ENCODE measurements at regions not wholly inside any gene's neighbourhood (a gene's known extent, or its start where the extent isn't known, plus 50 kb on each side); places are given as distances from the start of the nearest gene placed in this dataset.

DNA sequence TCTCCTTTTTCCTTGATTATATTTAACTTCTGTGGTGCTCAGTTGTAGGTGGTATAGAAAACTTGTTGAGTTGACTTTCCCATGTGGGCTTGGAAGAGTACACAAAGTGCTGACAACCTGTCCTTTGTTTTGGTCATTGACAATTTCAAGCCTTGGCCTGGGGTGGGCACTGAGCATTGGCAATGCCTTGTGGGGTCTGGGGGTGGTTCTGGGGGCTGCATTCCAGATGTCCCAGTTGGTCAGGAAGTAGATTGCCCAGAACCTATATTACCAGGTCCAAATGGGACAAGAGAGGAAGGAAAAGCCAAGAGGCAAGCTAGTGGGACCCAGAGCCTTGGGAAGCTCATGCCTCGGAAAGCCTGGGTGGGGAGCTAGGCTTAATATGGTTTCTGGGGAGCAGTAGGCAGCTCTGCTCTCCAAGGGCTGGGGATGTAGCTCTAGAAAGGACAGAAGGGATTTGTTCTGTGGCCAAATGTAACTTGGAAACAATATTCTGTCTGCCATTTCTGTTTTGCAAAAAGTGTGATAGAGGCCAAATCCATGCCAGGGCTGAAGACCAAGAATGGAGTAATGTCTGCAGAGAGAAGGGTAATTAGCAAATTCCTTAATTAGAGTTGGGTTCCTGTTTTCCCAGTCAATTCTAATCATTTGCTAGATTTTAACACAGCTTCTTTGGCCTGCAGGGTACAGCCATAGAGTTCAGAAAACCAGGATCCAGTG is 87.4 kb downstream of the SLC4A3 start:
- DNase-seq (ENCODE audit: low spot score), result no peak
- Mint-ChIP-seq H3K4me3 (no peak overlapping the region), H3K36me3 (ENCODE audit: low read depth) (no peaks in the 10 kb centered on the region), H3K27ac (no peak overlapping the region), H3K27me3 (ENCODE audit: low read depth) (no peaks in the 10 kb centered on the region), H3K4me1 (ENCODE audit: low read depth) (no peaks in the 10 kb centered on the region), H3K9me3 (peaks cover 3% of the 10 kb centered on the region)

DNA sequence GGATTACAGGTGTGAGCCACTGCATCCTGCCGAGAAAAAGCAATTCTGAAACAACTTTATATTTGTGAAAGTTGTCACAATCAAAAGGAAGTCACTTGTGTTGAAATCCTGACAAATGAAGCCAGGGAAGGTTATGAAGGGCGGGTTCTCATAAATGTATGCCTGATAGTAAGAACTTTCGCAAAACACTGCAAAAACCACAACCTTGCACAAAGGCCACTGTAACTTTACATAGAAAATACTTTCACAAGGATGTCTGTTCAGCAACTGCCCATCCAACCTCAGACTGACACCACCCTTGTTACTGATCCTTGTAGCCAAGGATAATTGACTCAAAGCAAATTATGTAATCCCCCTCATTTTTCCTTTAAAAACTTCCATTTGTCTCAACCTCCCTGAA is 90.6 kb downstream of the SLC4A3 start:
- Mint-ChIP-seq H3K27ac (no peak overlapping the region), H3K9me3 (peaks cover 3% of the 10 kb centered on the region), H3K27me3 (ENCODE audit: low read depth) (peaks cover 2% of the 10 kb centered on the region), H3K4me3 (no peak overlapping the region), H3K36me3 (ENCODE audit: low read depth) (no peaks in the 10 kb centered on the region), H3K4me1 (ENCODE audit: low read depth) (no peaks in the 10 kb centered on the region)
- no peak for DNase-seq (ENCODE audit: low spot score)

DNA sequence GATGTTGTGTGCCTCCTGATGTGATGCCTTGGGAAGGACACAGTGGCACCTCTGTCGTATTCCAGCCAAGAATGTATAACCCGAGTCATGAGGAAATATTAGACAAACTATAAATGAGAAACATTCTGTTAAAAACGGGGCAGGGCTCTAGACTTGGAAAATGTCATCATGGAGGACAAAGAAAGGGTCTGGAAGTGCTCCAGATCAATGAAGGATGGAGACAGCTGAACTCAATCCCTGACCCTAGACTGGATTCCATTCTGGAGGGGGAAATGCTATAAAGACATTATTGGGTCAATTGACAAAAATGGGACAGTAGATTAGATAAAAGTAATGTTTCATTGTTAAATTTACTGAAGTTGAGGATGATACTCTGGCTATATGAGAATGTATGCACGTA is 92.1 kb downstream of the SLC4A3 start:
- no peak for DNase-seq (ENCODE audit: low spot score)
- Mint-ChIP-seq H3K4me3 (no peak overlapping the region), H3K27ac (no peak overlapping the region), H3K4me1 (ENCODE audit: low read depth) (no peaks in the 10 kb centered on the region), H3K27me3 (ENCODE audit: low read depth) (peaks cover 2% of the 10 kb centered on the region), H3K36me3 (ENCODE audit: low read depth) (no peaks in the 10 kb centered on the region), H3K9me3 (no peaks in the 10 kb centered on the region)

- no peaks in the 10 kb centered on the region for H3K9me3 Mint-ChIP-seq
- H3K36me3 Mint-ChIP-seq (ENCODE audit: low read depth), result no peaks in the 10 kb centered on the region
- peaks cover 7% of the 10 kb centered on the region for H3K27me3 Mint-ChIP-seq (ENCODE audit: low read depth)
- no peak overlapping the region for H3K4me3 Mint-ChIP-seq
- no peak overlapping the region for H3K27ac Mint-ChIP-seq
- no peaks in the 10 kb centered on the region for H3K4me1 Mint-ChIP-seq (ENCODE audit: low read depth)
- DNase-seq (ENCODE audit: low spot score), result no peak
Observed at GRCh38 chr2:219720956-219721355, 93.5 kb downstream of the SLC4A3 start.

DNA sequence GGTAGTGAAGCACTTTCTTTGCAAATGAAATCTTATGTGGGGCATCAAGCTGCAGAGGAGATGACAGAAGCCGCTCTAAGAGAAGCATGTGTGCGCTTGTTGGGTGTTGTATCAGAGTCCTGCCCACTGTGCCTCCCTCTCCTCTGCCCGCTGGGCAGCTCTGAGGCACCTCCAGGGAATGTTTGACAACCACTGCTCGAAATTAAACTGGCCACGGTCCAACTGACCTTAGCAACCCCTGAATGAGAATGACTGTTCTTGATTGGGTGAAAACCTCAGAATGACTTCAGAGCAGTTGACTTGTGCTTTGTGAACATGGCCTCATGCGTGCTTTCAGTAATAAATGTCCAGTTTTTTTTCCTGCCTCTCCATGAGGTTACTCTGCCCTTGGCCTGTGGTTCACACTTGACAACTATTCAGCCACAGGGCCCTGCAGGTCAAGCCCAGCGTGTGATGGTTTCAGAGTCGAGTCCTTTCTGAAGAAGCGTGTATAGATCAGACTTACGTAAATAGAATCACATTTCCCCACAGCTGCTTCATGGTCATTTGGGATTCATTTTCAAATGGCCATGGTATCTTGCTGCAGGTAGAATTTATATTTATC is 94.9 kb downstream of the SLC4A3 start:
- Mint-ChIP-seq H3K36me3 (ENCODE audit: low read depth) (no peaks in the 10 kb centered on the region), H3K27ac (no peak overlapping the region), H3K4me3 (no peak overlapping the region), H3K9me3 (no peaks in the 10 kb centered on the region), H3K4me1 (ENCODE audit: low read depth) (no peaks in the 10 kb centered on the region), H3K27me3 (ENCODE audit: low read depth) (peaks cover 7% of the 10 kb centered on the region)
- no peak for DNase-seq (ENCODE audit: low spot score)

DNA sequence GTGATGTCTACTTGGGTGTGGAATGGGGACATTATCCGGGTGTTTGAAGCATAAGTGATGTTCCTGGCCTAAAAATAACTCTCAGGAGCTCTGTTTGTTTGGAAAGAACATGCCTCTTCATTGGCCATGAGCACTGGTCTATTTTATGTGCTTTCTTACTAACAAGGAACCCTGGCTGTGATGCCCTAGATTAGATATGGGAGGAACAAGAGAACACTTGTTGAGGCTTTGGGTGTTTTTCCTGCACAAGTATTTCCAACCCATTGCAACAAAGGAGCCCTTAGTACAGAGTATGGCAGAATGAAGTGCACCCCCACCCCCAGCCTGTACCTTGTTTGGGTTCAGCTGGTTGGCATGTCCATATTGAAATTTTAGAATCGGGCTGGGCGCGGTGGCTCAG is 95.9 kb downstream of the SLC4A3 start:
- Mint-ChIP-seq H3K4me3 (no peak overlapping the region), H3K4me1 (ENCODE audit: low read depth) (no peaks in the 10 kb centered on the region), H3K36me3 (ENCODE audit: low read depth) (no peaks in the 10 kb centered on the region), H3K27me3 (ENCODE audit: low read depth) (peaks cover 7% of the 10 kb centered on the region), H3K9me3 (no peaks in the 10 kb centered on the region), H3K27ac (no peak overlapping the region)
- DNase-seq (ENCODE audit: low spot score), result no peak

- Mint-ChIP-seq H3K9me3 (no peaks in the 10 kb centered on the region), H3K4me1 (ENCODE audit: low read depth) (no peaks in the 10 kb centered on the region), H3K36me3 (ENCODE audit: low read depth) (no peaks in the 10 kb centered on the region), H3K27me3 (ENCODE audit: low read depth) (peaks cover 7% of the 10 kb centered on the region), H3K4me3 (no peak overlapping the region), H3K27ac (no peak overlapping the region)
- no peak for DNase-seq (ENCODE audit: low spot score)
Observed at GRCh38 chr2:219724628-219725027, 97.2 kb downstream of the SLC4A3 start.

- no peak for DNase-seq (ENCODE audit: low spot score)
- Mint-ChIP-seq H3K4me1 (ENCODE audit: low read depth) (no peaks in the 10 kb centered on the region), H3K9me3 (no peaks in the 10 kb centered on the region), H3K27me3 (ENCODE audit: low read depth) (peaks cover 5% of the 10 kb centered on the region), H3K27ac (no peak overlapping the region), H3K36me3 (ENCODE audit: low read depth) (no peaks in the 10 kb centered on the region), H3K4me3 (no peak overlapping the region)
Observed at GRCh38 chr2:219726916-219727315, 99.5 kb downstream of the SLC4A3 start.

- Mint-ChIP-seq H3K36me3 (ENCODE audit: low read depth) (no peaks in the 10 kb centered on the region), H3K4me1 (ENCODE audit: low read depth) (no peaks in the 10 kb centered on the region), H3K9me3 (no peaks in the 10 kb centered on the region), H3K27me3 (ENCODE audit: low read depth) (peaks cover 5% of the 10 kb centered on the region), H3K4me3 (no peak overlapping the region), H3K27ac (no peak overlapping the region)
- no peak for DNase-seq (ENCODE audit: low spot score)
Observed at GRCh38 chr2:219727771-219728429, 100.5 kb downstream of the SLC4A3 start.

- H3K4me1 Mint-ChIP-seq (ENCODE audit: low read depth), result no peaks in the 10 kb centered on the region
- H3K27ac Mint-ChIP-seq, result no peak overlapping the region
- no peak overlapping the region for H3K4me3 Mint-ChIP-seq
- H3K9me3 Mint-ChIP-seq, result no peaks in the 10 kb centered on the region
- peaks cover 5% of the 10 kb centered on the region for H3K27me3 Mint-ChIP-seq (ENCODE audit: low read depth)
- H3K36me3 Mint-ChIP-seq (ENCODE audit: low read depth), result no peaks in the 10 kb centered on the region
- no peak for DNase-seq (ENCODE audit: low spot score)
Observed at GRCh38 chr2:219728991-219729487, 101.6 kb downstream of the SLC4A3 start.

- no peaks in the 10 kb centered on the region for H3K36me3 Mint-ChIP-seq (ENCODE audit: low read depth)
- H3K4me1 Mint-ChIP-seq (ENCODE audit: low read depth), result no peaks in the 10 kb centered on the region
- H3K27me3 Mint-ChIP-seq (ENCODE audit: low read depth), result no peaks in the 10 kb centered on the region
- no peak for DNase-seq (ENCODE audit: low spot score)
- H3K27ac Mint-ChIP-seq, result no peak overlapping the region
- H3K9me3 Mint-ChIP-seq, result no peaks in the 10 kb centered on the region
- no peak overlapping the region for H3K4me3 Mint-ChIP-seq
Observed at GRCh38 chr2:219731173-219731572, 103.7 kb downstream of the SLC4A3 start.

GRCh38 chr2:219733106-219733505 is 105.7 kb downstream of the SLC4A3 start:
- H3K4me3 Mint-ChIP-seq, result no peak overlapping the region
- H3K27ac Mint-ChIP-seq, result no peak overlapping the region
- H3K36me3 Mint-ChIP-seq (ENCODE audit: low read depth), result no peaks in the 10 kb centered on the region
- no peak for DNase-seq (ENCODE audit: low spot score)
- H3K27me3 Mint-ChIP-seq (ENCODE audit: low read depth), result no peaks in the 10 kb centered on the region
- no peaks in the 10 kb centered on the region for H3K9me3 Mint-ChIP-seq
- no peaks in the 10 kb centered on the region for H3K4me1 Mint-ChIP-seq (ENCODE audit: low read depth)

DNA sequence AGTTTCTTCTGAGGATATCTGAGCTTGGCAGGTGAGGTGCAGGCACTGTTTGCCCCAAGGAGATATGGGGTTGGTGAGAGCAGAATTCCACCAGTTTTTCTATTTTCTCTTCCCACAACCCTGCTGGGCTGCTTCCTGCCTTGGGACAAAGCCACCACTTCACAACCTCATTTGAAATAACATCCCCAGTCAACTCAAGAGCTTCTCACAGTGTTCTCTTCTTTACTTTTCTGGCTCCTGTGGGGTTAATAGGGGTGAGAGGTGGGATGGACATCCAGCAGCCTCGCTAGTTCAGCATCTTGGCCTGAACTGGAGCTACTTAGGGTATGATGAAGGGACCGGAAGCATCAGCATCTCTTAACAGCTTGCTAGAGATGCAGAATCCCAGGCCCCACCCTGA is 106.3 kb downstream of the SLC4A3 start:
- H3K27ac Mint-ChIP-seq, result no peak overlapping the region
- no peaks in the 10 kb centered on the region for H3K36me3 Mint-ChIP-seq (ENCODE audit: low read depth)
- no peaks in the 10 kb centered on the region for H3K4me1 Mint-ChIP-seq (ENCODE audit: low read depth)
- H3K4me3 Mint-ChIP-seq, result no peak overlapping the region
- no peaks in the 10 kb centered on the region for H3K9me3 Mint-ChIP-seq
- no peaks in the 10 kb centered on the region for H3K27me3 Mint-ChIP-seq (ENCODE audit: low read depth)
- DNase-seq (ENCODE audit: low spot score), result no peak

GRCh38 chr2:219736209-219736608 is 108.8 kb downstream of the SLC4A3 start:
- Mint-ChIP-seq H3K4me1 (ENCODE audit: low read depth) (no peaks in the 10 kb centered on the region), H3K9me3 (no peaks in the 10 kb centered on the region), H3K27me3 (ENCODE audit: low read depth) (no peaks in the 10 kb centered on the region), H3K4me3 (no peak overlapping the region), H3K27ac (no peak overlapping the region), H3K36me3 (ENCODE audit: low read depth) (no peaks in the 10 kb centered on the region)
- DNase-seq (ENCODE audit: low spot score), result no peak

Measured in T-helper 2 cell treated with Interferon-gamma antibody and Interleukin-4, amounts not matched to agents 5 μg/mL and 100 μg/mL, for 36 hours (primary cell).